Endothelial cell of umbilical vein (primary cell): ENCODE measurements at regions not wholly inside any gene's neighbourhood (a gene's known extent, or its start where the extent isn't known, plus 50 kb on each side); places are given as distances from the start of the nearest gene placed in this dataset.

Experiments used
- BruUV-seq: library from RNA; stranded (reverse); fragments of 400-500 nt; replicated peaks from 2 replicates; lab custom pipeline; 2021; lab: Mats Ljungman, UMichigan
- CTCF ChIA-PET: fragments of 300-600, 350-600 bp; sonication (Branson Sonifier 250); formaldehyde crosslinking; loops from one replicate; lab custom pipeline; 2021; ENCODE audit warnings: antibody characterized with exemption, inconsistent platforms; lab: Charles Lee
- POLR2A ChIA-PET: fragments of 300-600, 350-600 bp; sonication (Branson Sonifier 250); formaldehyde crosslinking; loops from one replicate; lab custom pipeline; 2021; ENCODE audit warnings: antibody characterized with exemption, inconsistent platforms; lab: Charles Lee
- DNase-seq: peaks from one replicate; pipeline ENCODE4 v3.0.0-alpha.2; 2011; ENCODE audit warnings: low read depth, low spot score
- FAIRE-seq: peaks from 2 replicates; lab custom pipeline; 2011; peaks lifted over from hg19 to GRCh38; lab: Jason Lieb, UNC
- H2AFZ ChIP-seq: 2 replicates; pipeline ENCODE4 v1.6.0; 2012; ENCODE audit warnings: low read depth, low read length, control low read depth, inconsistent platforms
- H3K27ac ChIP-seq: 2 replicates; pipeline ENCODE4 v1.5.1; 2011; ENCODE audit warnings: low read depth, mild to moderate bottlenecking, control low read depth, low read length, moderate library complexity; ENCODE audit not compliant: insufficient read depth
- H3K27me3 ChIP-seq, 2 experiments: 2 replicates each; pipeline versions ENCODE4 v1.6.0 to v1.6.1; 2011; ENCODE audit warnings: low read length in 2 of 2, mixed read lengths in 1 of 2; ENCODE audit not compliant: control insufficient read depth in 2 of 2, insufficient read depth in 2 of 2
- H3K36me3 ChIP-seq, 2 experiments: 2 replicates in 1 of 2; 3 replicates in 1 of 2; pipeline ENCODE4 v1.5.1; 2011; ENCODE audit warnings: low read length in 2 of 2, mild to moderate bottlenecking in 1 of 2, moderate library complexity in 1 of 2; ENCODE audit not compliant: control insufficient read depth in 2 of 2, insufficient read depth in 2 of 2; ENCODE audit errors: extremely low read depth in 1 of 2
- H3K4me1 ChIP-seq: 3 replicates; pipeline ENCODE4 v1.5.1; 2011; ENCODE audit warnings: mild to moderate bottlenecking, low read length; ENCODE audit not compliant: control insufficient read depth, insufficient read depth; ENCODE audit errors: extremely low read depth
- H3K4me2 ChIP-seq: 2 replicates; pipeline ENCODE4 v1.6.1; 2011; ENCODE audit warnings: low read length, control low read depth, mixed read lengths; ENCODE audit not compliant: insufficient read depth
- H3K4me3 ChIP-seq, 3 experiments: fragments of 200-600 bp in 1 of 3; sonication (generic), shearing (Covaris generic) in 1 of 3; replicated peaks in 1 of 3; 2 replicates each; pipeline ENCODE4 v1.5.1; 2011 to 2016; ENCODE audit warnings: control low read depth in 3 of 3, low read length in 3 of 3, mild to moderate bottlenecking in 2 of 3, inconsistent platforms in 1 of 3, low read depth in 1 of 3, moderate library complexity in 1 of 3; ENCODE audit not compliant: insufficient read depth in 1 of 3
- H3K79me2 ChIP-seq: 2 replicates; pipeline ENCODE4 v1.6.0; 2012; ENCODE audit warnings: low read length, inconsistent platforms; ENCODE audit not compliant: control insufficient read depth, insufficient read depth
- H3K9ac ChIP-seq: replicated peaks from 2 replicates; pipeline ENCODE3; 2011; ENCODE audit warnings: low read length, control low read depth; ENCODE audit not compliant: insufficient read depth; ENCODE audit errors: extremely low read depth
- H3K9me1 ChIP-seq: replicated peaks from 3 replicates; pipeline ENCODE4 v1.6.0; 2011; ENCODE audit warnings: mild to moderate bottlenecking, low read length; ENCODE audit not compliant: control insufficient read depth, insufficient read depth; ENCODE audit errors: extremely low read depth
- H3K9me3 ChIP-seq: replicated peaks from 2 replicates; pipeline ENCODE4 v1.5.1; 2012; ENCODE audit warnings: low read length, inconsistent platforms; ENCODE audit not compliant: control insufficient read depth, insufficient read depth
- H4K20me1 ChIP-seq: replicated peaks from 2 replicates; pipeline ENCODE3; 2011; ENCODE audit warnings: mild to moderate bottlenecking, low read length; ENCODE audit not compliant: control insufficient read depth, insufficient read depth; ENCODE audit errors: extremely low read depth
- CTCF ChIP-seq, 2 donors: IDR thresholded peaks; 1 replicate in 1 of 2; 2 replicates in 1 of 2; pipeline ENCODE4 v1.5.1; 2011; ENCODE audit warnings: low read length in 2 of 2, mild to moderate bottlenecking in 2 of 2, moderate library complexity in 2 of 2, control low read depth in 1 of 2, inconsistent platforms in 1 of 2, low read depth in 1 of 2; ENCODE audit not compliant: insufficient read depth in 1 of 2; ENCODE audit errors: extremely low read depth in 1 of 2
- EZH2 ChIP-seq: IDR thresholded peaks from 2 replicates; pipeline ENCODE4 v1.6.1; 2012; ENCODE audit warnings: borderline replicate concordance, low read depth, mild to moderate bottlenecking, moderate library complexity, low read length, inconsistent platforms; ENCODE audit not compliant: severe bottlenecking
- FOS ChIP-seq: IDR thresholded peaks from 2 replicates; pipeline ENCODE4 v1.6.1; 2011; ENCODE audit warnings: mild to moderate bottlenecking, low read length, moderate library complexity, borderline replicate concordance; ENCODE audit not compliant: insufficient read depth
- GATA2 ChIP-seq: IDR thresholded peaks from 2 replicates; pipeline ENCODE4 v1.7.0; 2011; ENCODE audit warnings: low read depth, mild to moderate bottlenecking, moderate library complexity, mixed read lengths, low read length; ENCODE audit not compliant: insufficient read length, insufficient read depth
- JUN ChIP-seq: IDR thresholded peaks from 2 replicates; pipeline ENCODE4 v1.6.1; 2011; ENCODE audit warnings: borderline replicate concordance, low read depth; ENCODE audit not compliant: insufficient read length, insufficient read depth
- MAX ChIP-seq: IDR thresholded peaks from 2 replicates; pipeline ENCODE4 v1.6.1; 2011; ENCODE audit not compliant: insufficient read depth, insufficient read length
- MYC ChIP-seq: IDR thresholded peaks from one replicate; pipeline ENCODE4 v1.6.1; 2011; ENCODE audit warnings: mild to moderate bottlenecking, low read depth, low read length
- POLR2A ChIP-seq: IDR thresholded peaks from 2 replicates; pipeline ENCODE4 v1.6.1; 2012; ENCODE audit warnings: low read depth, mild to moderate bottlenecking, control low read depth, low read length
- POLR2AphosphoS5 ChIP-seq: IDR thresholded peaks from 2 replicates; pipeline ENCODE4 v1.6.1; 2012; ENCODE audit warnings: low read depth, mild to moderate bottlenecking, control low read depth, low read length, moderate library complexity; ENCODE audit not compliant: insufficient read depth
- dilution Hi-C: fragments of 300-500 bp; cut with MboI; formaldehyde crosslinking; loops from one replicate; pipeline ENCODE4 v1.15.0; 2019; ENCODE audit warnings: low sequenced_read_pairs; ENCODE audit not compliant: extremely low pct_ligation_motif_present
- intact Hi-C: fragments of 100-400 bp; cut with micrococcal nuclease; formaldehyde crosslinking; loops from one replicate; pipeline ENCODE4 v1.10.0; 2022

- BruUV-seq, result no TSS peak
- dilution Hi-C loops (no loop called here), intact Hi-C loops (no loop called here)
- no peaks in the 10 kb centered on the region for H3K4me1 ChIP-seq
- no peaks in the 10 kb centered on the region for H3K36me3 ChIP-seq
- no peak overlapping the region for H3K27ac ChIP-seq
- H3K9ac ChIP-seq, result no peak overlapping the region
- no peak overlapping the region for H2AFZ ChIP-seq
- ChIA-PET POLR2A (no interaction called here), CTCF (interaction anchor here (0.8 kb wide), 1 partner anchor 23 kb away, joined by 3 read pairs; no protein-coding TSS in a partner anchor)
- FAIRE-seq, result no peak
- TF ChIP-seq CTCF (IDR thresholded peaks at IDR 0.05; ENCODE audit: extremely low read depth in 1 of 2, insufficient read depth in 1 of 2, low read depth in 1 of 2, low read length in 2 of 2) (no peak), POLR2AphosphoS5 (no peak), POLR2A (no peak), MYC (no peak), EZH2 (no peak), FOS (no peak), MAX (no peak), GATA2 (no peak), JUN (no peak)
- no peaks in the 10 kb centered on the region for H3K9me1 ChIP-seq
- no peak for DNase-seq
- H3K4me2 ChIP-seq, result no peak overlapping the region
- H3K9me3 ChIP-seq, result no peaks in the 10 kb centered on the region
- H4K20me1 ChIP-seq, result no peaks in the 10 kb centered on the region
- H3K27me3 ChIP-seq, result no peaks in the 10 kb centered on the region
- no peaks in the 10 kb centered on the region for H3K79me2 ChIP-seq
- H3K4me3 ChIP-seq, result no peak overlapping the region
These were observed 182.9 kb upstream of the RIOK2 start for GRCh38 chr5:97365918-97366317.
